HG03558 (cell line): ENCODE measurements at regions not wholly inside any gene's neighbourhood (a gene's known extent, or its start where the extent isn't known, plus 50 kb on each side); places are given as distances from the start of the nearest gene placed in this dataset.
"Not testable (repeated sequence)": the region's sequence is repeated elsewhere in the genome, so short reads cannot be mapped to it uniquely, and the experiment has no call there.

Source experiments
- ATAC-seq: cut with Tn5 transposase; IDR thresholded peaks from one replicate; pipeline ENCODE4 v1.9.1; 2021; ENCODE audit warnings: moderate number of reproducible peaks; ENCODE audit not compliant: unreplicated experiment; ENCODE audit errors: extremely low read depth

GRCh38 chr17:77838748-77839697, 119.5 kb upstream of the TNRC6C start:
- ATAC-seq: no peak

GRCh38 chr17:77839698-77840512, 118.6 kb upstream of the TNRC6C start:
- ATAC-seq: no peak

- no peak for ATAC-seq
Measured at GRCh38 chr17:77840513-77841165, 117.9 kb upstream of the TNRC6C start.

GRCh38 chr17:77841742-77842527, 116.6 kb upstream of the TNRC6C start:
- ATAC-seq: no peak

GRCh38 chr17:77842528-77843147, 115.9 kb upstream of the TNRC6C start:
- ATAC-seq: no peak

GRCh38 chr17:77843255-77843895, 115.1 kb upstream of the TNRC6C start:
- not testable (repeated sequence) for ATAC-seq

GRCh38 chr17:77843896-77844295, 114.6 kb upstream of the TNRC6C start:
- no peak for ATAC-seq

GRCh38 chr17:77844681-77845080, 113.8 kb upstream of the TNRC6C start:
- ATAC-seq: no peak

GRCh38 chr17:77845541-77846225, 112.8 kb upstream of the TNRC6C start:
- ATAC-seq: no peak

- no peak for ATAC-seq
Measured at GRCh38 chr17:77846531-77847085, 111.9 kb upstream of the TNRC6C start.

GRCh38 chr17:77847221-77848085, 111.0 kb upstream of the TNRC6C start:
- no peak for ATAC-seq

GRCh38 chr17:77848257-77848656, 110.2 kb upstream of the TNRC6C start:
- no peak for ATAC-seq

- no peak for ATAC-seq
Measured at GRCh38 chr17:77849239-77849638, 109.3 kb upstream of the TNRC6C start.

- ATAC-seq: no peak
Measured at GRCh38 chr17:77851921-77852320, 106.6 kb upstream of the TNRC6C start.

- no peak for ATAC-seq
Measured at GRCh38 chr17:77852731-77853130, 105.8 kb upstream of the TNRC6C start.

- ATAC-seq: no peak
Measured at GRCh38 chr17:77853191-77853977, 105.1 kb upstream of the TNRC6C start.
